H1 (cell line): ENCODE measurements at regions not wholly inside any gene's neighbourhood (a gene's known extent, or its start where the extent isn't known, plus 50 kb on each side); places are given as distances from the start of the nearest gene placed in this dataset.

Source experiments
- ATF2 ChIP-seq: IDR thresholded peaks from 2 replicates; pipeline ENCODE4 v1.6.1; 2012; ENCODE audit warnings: low read length, inconsistent platforms
- BACH1 ChIP-seq: IDR thresholded peaks from 2 replicates; pipeline ENCODE4 v1.6.1; 2012; ENCODE audit warnings: low read length, improper control_type of control experiment
- CHD7 ChIP-seq: fragments of 300-600 bp; sonication (generic); IDR thresholded peaks from 2 replicates; pipeline ENCODE4 v1.7.1; 2012; ENCODE audit warnings: low read length, moderate library complexity, mild to moderate bottlenecking, inconsistent platforms; ENCODE audit not compliant: insufficient replicate concordance
- HDAC2 ChIP-seq, 2 experiments: fragments of 300-600 bp in 1 of 2; sonication (generic) in 1 of 2; IDR thresholded peaks; 2 replicates each; pipeline ENCODE4 v1.6.1; 2011 to 2012; ENCODE audit warnings: low read depth in 2 of 2, low read length in 2 of 2, mild to moderate bottlenecking in 2 of 2, moderate library complexity in 2 of 2, borderline replicate concordance in 1 of 2, inconsistent platforms in 1 of 2
- PHF8 ChIP-seq: fragments of 200-600 bp; sonication (generic); conservative IDR thresholded peaks from 2 replicates; pipeline ENCODE4 v1.7.1; 2012; ENCODE audit warnings: low read depth, mild to moderate bottlenecking, inconsistent platforms, low read length, moderate library complexity
- POLR2A ChIP-seq, 2 experiments: IDR thresholded peaks; 1 replicate in 1 of 2; 2 replicates in 1 of 2; pipeline ENCODE4 v1.6.1; 2011; ENCODE audit warnings: low read depth in 2 of 2, low read length in 2 of 2, mild to moderate bottlenecking in 2 of 2; ENCODE audit errors: control extremely low read depth in 1 of 2
- SIRT6 ChIP-seq: IDR thresholded peaks from one replicate; pipeline ENCODE4 v1.7.1; 2012; ENCODE audit warnings: low read length, inconsistent platforms
- SP4 ChIP-seq: IDR thresholded peaks from 2 replicates; pipeline ENCODE4 v1.6.1; 2012; ENCODE audit warnings: low read length, inconsistent platforms
- YY1 ChIP-seq: IDR thresholded peaks from 2 replicates; pipeline ENCODE4 v1.6.1; 2011; ENCODE audit warnings: low read depth, mild to moderate bottlenecking, low read length

- TF ChIP-seq CHD7 (no peak), HDAC2 (IDR thresholded peaks at IDR 0.05; ENCODE audit: borderline replicate concordance in 1 of 2, low read depth in 2 of 2, low read length in 2 of 2) (no peak), BACH1 (no peak), YY1 (no peak), ATF2 (no peak), PHF8 (no peak), SIRT6 (no peak), SP4 (no peak), POLR2A (IDR thresholded peaks at IDR 0.05; ENCODE audit: control extremely low read depth in 1 of 2, low read depth in 2 of 2, low read length in 2 of 2) (no peak)
Observed at GRCh38 chr4:17063888-17064287, 165.4 kb upstream of the LDB2 start (continued).
